Left ventricle myocardium superior (tissue), 1 donor: ENCODE measurements at regions not wholly inside any gene's neighbourhood (a gene's known extent, or its start where the extent isn't known, plus 50 kb on each side); places are given as distances from the start of the nearest gene placed in this dataset.

Source experiments
- ATAC-seq: fragments of 200-7000 bp; cut with Tn5 transposase; one replicate; pipeline ENCODE4 v1.9.1; 2020; ENCODE audit warnings: mild to moderate bottlenecking, moderate library complexity
- DNase-seq: peaks from one replicate; pipeline ENCODE4 v3.0.0-alpha.2; 2020
- intact Hi-C: fragments of 100-400 bp; cut with micrococcal nuclease; formaldehyde crosslinking; loops from one replicate; pipeline ENCODE4 v1.11.0; 2022
- donor health status: DM: no; HTN: yes; CAD: no; lungs with severe emphysema.

DNA sequence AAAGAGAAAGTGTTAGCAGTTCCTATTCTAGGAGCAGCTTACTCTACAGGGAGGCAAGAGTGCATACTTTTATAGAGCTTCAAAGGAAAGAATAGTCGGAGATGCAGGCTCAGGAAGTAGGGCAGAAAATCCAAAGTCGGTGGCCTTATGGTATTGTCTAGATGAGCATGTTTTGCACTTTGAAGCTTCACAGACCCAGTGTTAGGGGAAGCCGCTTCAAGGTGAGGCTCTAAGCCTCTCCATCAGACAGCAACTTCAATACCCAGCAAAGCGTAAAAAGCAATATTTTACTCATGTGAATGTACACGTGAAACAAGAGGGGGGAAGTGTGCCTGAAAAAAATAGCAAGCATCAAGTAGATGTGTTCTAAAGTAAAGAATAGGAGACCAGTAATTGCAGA is 125.6 kb upstream of the RASGRP1 start:
- intact Hi-C loops = no loop called here
- ATAC-seq = no peak

DNA sequence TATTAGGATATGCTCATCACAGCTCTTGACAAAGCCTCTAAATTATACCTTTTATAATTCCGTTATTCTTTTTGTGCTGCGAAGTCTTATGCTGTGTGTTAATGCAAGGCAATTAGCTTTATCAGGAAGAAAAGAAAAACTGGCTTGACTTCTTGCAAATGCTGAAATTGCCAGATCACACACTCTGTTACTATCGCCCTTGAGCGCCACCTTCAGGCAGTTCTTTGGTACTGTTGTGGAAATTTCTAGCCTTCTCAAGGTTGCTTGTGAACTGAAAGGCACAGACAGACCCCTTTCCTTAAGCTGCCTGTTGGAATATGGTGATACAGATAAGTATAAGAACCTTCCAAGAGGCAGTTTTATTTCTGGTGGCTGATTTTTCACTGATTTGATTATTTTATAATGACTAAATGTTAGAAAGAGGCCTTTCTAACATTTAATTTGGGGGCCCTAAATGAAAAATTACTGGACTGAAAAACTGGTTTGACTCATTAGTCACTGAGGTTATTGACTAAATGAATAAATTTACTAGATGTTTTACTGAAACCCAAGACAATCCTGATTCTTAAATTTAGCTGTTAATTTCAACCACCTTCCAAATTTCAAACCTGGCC is 126.2 kb upstream of the RASGRP1 start:
- intact Hi-C loops = no loop called here
- DNase-seq (peak; percentile 28), ATAC-seq (peak; percentile 54)

More for the DNA sequence above, 125.6 kb upstream of the RASGRP1 start:
- no peak for DNase-seq

DNA sequence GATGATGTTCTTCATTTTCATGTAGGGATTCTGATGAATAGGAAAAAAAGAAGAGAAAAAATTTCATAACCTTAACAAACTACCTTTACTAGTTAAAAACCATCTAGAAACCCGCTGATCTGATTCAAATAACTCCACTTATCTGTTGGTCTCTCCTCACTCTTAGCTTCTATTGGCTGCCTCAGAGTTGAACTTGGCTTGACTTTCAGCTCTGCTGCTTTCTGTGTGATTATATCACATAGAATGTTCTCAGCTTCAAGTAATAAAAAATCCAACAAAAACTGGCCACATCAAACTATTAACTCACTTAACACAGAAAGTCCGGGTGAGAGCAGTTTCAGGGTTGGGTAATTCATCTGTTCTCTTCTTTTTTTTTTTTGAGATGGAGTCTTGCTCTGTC is 126.8 kb upstream of the RASGRP1 start:
- DNase-seq = no peak
- no peak for ATAC-seq
- intact Hi-C loops = no loop called here

DNA sequence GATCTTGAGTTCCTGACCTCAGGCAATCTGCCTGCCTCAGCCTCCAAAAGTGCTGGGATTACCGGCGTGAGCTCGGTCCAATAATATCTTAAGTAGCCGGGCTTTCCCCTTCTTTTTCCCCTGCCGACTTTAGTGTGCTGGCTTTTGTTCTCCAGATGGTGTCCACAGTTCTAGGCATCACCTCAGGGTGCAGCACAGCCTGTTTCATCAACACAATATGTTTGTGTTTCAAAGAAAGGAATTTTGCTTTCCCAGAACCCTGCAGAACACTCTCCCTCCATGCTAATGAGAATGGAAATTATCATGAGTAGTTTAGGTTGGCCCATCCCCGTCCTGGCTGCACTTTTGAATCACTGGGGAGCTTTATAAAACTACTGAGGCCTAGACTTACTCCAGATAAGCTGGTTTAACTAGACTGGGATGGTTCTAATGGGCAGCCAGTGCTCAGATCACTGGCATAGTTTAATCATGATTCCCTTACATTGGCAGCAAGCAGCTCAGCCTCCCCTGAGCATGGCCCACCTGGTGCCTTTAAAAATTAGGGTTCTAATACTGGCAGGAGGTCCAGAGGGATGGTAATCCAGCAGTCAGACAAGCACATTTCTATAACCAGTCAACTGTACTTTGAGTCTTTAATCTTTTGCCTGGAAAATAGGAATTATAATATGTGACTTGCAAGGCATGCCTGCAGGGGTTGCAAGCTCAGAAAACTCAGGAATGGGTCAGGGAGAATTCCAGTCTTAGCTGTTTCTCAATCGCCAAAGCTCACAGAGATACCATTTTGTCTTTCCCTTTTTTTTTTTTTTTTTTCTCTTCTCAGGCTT is 127.6 kb upstream of the RASGRP1 start:
- DNase-seq (no peak), ATAC-seq (no peak)
- intact Hi-C loops = no loop called here

DNA sequence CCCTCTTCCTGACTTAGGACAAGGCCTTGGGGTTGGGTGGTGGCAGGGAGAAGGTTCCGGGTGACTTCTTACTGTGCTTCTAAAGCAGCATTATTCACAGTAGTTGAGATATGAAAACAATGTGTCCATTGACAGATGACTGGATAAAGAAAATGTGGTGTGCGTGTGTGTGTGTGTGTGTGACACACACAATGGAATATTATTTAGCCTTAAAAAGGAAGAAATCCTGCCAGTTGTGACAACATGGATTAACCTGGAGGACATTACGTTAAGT is 128.1 kb upstream of the RASGRP1 start:
- intact Hi-C loops = no loop called here
- ATAC-seq (no peak), DNase-seq (no peak)

DNA sequence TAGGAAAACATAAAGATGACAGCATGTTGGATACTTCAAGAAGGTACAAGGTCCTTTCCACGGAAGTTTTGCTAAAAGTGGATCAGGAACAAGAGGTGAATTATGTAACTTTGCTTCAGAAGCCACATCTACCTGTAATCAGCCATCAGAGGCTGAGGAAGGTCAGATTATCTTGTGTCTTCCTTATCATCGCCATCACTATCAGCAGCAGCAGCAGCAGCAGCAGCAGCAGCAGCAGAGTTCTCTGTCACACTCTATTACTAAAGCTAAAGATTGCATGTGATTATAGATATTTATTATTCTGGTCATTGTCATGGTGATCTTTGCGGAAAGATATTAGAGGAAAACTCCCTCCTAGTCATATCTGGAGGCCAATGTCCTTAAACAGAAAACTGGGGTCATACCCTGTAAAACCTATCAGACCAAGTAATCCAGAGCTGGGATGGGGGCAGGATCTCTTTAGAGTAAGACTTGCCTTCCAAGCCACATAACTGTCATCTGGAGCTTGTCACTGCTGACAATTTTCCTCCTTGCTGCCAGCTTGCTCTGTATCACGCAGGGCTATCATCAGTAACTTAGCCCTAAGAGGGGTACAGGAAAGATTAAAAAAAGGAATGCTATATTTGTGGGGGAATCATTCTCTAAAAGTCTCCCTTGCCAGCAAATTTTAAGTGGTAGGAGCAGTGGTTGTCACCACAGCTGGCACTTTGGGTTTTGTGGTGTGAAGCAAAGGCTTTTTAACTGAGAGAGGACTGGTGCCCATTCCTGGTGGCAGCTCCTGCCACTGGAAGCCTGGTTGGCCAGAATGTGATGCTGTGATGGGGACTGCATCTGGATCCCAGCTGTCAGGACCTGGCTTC is 130.9 kb upstream of the RASGRP1 start:
- ATAC-seq (peak; percentile 72), DNase-seq (no peak)
- intact Hi-C loops = no loop called here

DNA sequence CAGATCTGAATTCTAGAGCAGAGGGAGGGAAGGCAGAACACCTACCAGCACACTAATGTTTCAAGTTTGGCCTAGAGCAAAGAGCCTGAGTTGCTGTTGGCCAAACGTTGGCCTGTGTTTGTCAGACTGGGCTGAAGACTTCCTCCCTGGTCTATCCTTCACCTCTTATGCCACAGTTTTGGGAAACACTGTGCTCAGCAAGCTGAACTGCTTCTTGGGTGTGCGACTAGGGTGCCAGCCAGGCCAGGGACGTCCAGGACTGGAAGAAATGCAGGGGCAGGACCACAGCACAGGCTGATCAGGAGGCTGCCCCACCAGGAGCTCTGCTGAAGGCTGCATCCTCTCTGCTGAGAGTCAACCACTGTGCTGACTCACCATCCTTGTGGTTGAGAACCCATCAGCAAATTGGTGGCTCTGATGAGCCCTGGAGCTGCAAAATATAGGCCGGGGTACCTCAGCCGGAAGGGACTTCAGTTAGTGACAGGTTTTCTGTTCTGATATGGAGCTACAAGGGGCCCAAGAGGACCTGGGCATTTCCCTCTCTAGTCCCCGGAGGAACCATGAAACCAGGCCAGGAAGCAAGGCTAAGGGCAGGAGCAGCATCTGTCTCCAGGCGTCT is 131.6 kb upstream of the RASGRP1 start:
- intact Hi-C loops = no loop called here
- no peak for ATAC-seq

DNA sequence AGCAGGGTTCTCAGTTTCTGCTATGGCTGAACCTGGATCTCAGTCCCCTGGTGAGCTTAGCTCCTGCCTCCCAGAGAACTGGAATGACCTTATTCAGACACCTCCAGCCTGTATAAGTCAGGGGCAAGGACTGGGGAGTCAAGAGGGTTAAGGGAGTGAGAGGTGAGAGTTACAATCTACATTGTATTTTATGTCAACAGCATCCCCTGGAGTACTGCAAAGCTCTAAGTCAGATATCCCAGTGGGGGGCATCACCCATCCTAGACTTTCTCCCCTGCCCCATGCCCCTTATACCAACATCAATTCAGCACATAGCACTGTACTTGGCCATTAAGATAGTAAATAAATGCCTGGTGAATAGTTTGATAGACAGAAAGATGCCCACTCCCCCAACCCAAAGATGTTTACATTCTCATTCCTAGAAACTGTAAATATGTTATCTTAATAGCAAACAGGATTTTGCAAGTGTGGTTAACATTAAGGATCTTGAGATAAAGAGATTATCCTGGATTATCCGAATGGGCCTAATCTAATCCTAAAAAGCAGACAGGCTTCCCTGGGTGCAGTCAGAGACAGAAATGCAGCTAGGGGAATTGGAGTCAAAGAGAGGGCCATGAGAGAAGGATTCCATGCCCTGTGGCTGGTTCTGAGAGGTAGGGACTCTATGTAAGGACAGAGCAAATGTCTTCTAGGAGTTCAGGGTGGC is 132.3 kb upstream of the RASGRP1 start:
- no peak for ATAC-seq
- intact Hi-C loops = no loop called here
- no peak for DNase-seq

More for the DNA sequence above, 131.6 kb upstream of the RASGRP1 start:
- DNase-seq = no peak

DNA sequence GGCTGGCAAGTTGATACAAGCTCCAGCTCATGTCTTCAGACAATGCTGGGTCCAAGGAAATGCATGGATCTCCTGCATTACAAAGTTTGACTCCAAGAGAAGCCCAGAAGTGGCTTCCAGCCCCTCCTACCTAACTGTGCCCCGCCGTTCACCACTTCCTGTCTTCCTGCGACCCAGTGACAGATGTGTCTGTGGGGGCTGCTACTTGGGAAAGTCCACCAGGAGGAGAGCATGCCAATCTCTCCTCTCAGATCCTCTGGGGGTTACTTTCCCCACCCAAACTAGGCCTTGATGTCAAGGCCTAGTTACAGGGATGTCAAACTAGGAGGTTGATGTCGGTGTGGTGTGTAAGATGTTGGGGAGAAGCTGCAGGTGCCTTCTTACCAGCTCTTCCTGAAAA is 133.6 kb upstream of the RASGRP1 start:
- DNase-seq = no peak
- intact Hi-C loops = no loop called here

DNA sequence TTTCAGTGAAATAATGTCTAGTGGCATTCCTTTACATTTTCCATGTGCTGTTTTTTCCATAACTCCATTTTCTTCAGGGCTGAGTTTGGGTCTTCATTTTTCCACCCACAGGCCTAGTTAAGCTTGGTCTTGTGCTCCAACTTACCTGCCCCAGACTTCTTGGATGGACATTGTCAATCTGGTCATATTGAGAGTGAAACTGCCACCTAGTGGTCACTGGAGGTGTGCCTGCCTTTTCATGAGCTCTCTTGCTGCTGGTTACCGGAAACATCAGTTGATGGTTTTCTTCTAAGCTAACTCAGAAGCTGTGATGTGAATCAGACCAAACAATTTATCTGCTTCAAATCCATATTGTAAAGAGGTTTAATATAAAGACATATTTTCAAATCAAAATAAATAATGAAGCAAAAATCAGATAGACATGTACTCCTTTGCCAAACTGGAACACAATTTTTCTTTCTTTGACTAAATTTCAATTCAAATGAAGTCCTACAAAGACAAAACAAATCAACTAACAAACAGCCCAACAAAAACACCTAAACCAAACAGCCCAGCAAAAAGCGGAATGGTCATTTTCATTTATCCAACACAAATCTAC is 135.1 kb upstream of the RASGRP1 start:
- intact Hi-C loops = loop anchor here (10.0 kb wide), 1 partner anchor 1055 kb away; no protein-coding TSS in a partner anchor
- ATAC-seq = no peak
- peak; percentile 50 for DNase-seq

More for the DNA sequence above, 133.6 kb upstream of the RASGRP1 start:
- ATAC-seq = no peak

DNA sequence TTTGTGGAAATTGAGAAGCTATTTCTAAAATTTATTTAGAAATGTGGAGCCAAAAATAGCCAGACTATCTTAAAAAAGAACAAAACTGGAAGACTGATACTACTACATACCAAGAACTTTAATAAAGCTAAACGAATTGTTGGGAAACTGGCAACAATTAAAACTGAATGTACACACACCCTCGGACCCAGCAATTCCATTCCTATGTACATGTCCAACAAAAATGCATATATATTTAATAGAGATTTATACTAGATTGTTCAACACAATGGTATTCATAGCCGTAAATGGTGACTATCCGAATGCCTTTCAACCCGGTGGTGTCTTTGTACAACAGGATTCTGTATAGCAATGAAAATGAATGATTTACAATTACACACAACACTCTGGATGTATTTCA is 136.5 kb upstream of the RASGRP1 start:
- ATAC-seq = no peak
- DNase-seq = no peak
- intact Hi-C loops = loop anchor here (10.0 kb wide), 1 partner anchor 1054 kb away; no protein-coding TSS in a partner anchor

DNA sequence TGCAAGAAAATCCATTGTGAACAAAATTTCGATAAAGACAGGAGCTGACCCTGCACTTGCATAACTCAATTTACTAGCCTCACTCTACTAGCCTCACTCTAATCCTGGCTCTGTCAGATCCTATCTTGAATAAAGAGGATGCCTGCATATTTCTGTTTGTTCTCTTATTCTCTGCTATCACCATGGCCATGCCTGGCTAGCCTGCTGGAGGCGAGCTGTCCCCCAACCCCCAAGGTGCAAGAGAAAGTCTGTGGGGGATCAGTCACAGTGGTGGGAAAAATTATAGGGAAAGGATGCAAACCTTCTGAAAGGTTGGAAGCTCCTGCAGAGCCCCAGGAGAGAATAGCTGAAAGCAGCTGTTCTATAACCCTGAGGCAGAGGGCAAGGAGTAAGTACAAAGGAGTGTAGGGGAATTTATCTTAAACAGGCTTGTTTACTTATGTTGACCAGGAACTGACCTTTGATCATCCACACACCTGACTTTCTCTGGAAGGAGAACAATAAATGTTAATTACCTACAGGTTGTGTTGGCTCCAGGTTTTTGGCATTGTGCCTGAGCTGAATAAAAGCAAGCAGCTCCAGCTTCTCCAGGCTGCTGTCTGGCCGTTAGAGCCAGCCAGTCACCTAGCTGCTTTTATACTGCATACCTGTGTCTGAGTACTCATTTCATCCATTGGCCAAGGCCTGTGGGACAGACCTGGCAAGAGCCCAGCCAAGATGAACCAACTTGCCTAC is 137.7 kb upstream of the RASGRP1 start:
- intact Hi-C loops = loop anchor here (10.0 kb wide), 1 partner anchor 1052 kb away; no protein-coding TSS in a partner anchor
- DNase-seq (no peak), ATAC-seq (no peak)

DNA sequence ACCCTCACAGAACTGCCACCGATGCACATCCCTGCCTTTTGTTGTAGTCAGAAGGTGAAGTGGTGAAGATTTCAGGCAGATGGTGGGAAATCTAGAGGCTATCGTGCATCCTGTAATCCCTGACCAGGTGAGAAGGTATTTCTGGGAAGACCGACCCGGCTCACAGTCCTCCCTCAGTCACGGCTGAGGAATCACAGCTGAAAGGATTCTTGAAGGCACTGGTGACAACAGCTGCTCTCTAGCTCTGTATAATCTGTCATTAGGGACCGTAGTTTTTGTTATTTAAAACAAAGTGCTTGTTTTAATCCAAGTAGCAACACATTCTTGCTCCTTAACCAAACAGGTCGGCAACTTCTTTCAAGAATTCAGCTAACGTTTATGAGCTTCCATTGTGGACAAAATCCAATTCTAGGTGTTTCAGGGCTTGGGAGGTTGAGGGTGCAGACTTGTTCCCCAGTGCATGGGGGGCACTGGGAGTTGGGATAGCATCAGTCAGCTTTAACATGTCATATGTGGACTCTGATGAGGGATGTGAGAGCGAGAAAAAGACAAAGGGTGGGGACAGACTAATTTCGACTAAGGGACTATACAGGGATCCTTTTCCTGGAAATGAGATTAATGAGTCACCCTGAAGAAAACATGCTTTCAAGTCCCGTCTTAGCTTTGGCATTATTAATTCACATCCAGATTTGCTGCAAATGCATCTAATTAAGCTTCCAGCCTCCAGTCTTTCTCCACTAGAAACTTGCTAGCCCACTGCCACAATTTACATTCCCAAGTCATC is 141.0 kb upstream of the RASGRP1 start:
- ATAC-seq = no peak

DNA sequence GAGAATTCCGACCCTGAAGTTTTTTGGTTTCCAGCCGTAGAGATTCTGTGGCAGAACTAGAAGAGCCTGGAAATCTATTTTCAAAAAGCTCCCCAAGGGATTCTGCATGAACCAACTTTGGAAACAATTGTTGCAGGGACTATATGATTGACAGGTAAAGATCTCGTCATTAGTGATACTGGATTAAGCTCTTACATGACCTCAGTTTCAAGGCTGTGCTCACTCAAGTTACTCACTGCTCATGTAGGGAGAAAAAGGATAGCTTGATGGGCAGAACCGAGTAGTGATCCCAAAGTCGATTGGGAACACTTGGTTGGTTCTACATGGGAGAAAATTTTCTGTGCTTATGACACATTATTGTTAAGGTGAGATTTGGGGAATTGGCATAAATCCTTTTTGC is 142.3 kb upstream of the RASGRP1 start:
- intact Hi-C loops = loop anchor here (10.0 kb wide), 1 partner anchor 1048 kb away; no protein-coding TSS in a partner anchor
- ATAC-seq (no peak), DNase-seq (no peak)

More for the DNA sequence above, 141.0 kb upstream of the RASGRP1 start:
- no peak for DNase-seq
- intact Hi-C loops = loop anchor here (10.0 kb wide), 1 partner anchor 1049 kb away; no protein-coding TSS in a partner anchor

DNA sequence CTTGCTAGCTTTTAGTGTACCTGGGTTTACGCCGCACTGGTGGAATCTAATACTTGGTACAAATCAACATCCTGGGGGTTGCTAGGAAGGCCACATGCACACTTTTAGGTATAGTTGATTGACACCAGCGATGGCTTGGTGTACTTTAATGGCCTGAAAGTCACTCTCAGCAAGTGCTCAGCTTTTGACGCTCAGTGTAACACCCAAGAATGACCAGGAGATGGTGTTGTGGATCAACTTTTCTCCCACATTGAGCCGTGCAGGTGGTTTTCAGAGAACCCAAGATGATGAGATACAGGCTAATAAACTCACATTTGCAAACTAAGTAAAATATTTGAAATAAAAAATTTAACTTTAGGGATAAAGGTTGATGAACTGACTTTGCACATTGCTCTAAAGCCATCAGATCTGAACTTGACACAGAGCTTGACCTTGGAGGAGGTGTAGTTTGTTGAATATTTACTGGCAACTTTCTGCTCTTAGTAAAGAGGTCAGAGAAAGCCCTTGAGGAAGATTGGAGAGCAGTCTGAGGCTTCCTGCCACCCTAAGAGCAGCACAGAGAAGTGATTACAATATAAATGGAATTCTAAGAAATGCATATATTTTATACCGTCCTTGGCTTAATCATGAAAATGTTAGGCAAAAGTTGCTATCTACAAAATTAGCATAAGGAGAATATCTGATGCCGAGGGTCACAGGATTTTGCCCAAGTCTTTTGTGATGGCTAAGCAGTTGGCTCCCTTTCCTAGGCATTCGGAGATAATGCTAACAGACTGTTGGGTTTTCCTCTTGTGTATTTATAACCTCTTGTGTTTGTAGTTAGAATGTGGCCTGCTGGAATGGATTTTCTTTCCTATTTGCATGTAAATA is 143.4 kb upstream of the RASGRP1 start:
- DNase-seq = no peak
- intact Hi-C loops = loop anchor here (10.0 kb wide), 1 partner anchor 1047 kb away; no protein-coding TSS in a partner anchor

DNA sequence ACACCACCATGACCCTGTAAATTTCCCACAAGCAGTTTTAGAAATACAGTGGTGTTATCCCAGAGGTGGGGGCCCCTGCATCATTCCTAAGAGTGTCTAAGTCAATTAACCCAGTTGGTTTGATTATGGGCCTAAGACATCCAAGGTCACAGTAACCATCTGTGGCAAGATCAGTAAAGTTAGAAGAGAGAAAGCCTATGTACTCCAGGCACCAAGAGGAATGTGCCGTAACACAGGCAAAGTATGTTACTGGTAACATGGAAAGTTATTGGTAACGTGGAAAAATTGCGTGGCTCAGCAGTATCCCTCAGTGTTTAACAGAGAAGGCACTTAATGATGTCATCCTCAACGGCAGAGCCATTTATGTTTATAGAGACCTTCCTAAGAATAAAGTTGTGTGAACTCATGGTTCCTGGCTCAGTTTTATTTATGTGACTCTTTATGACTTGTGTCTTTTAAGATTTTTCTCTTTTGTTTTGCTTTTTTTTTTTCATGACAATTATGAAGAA is 144.1 kb upstream of the RASGRP1 start:
- intact Hi-C loops = loop anchor here (10.0 kb wide), 1 partner anchor 1046 kb away; no protein-coding TSS in a partner anchor
- no peak for DNase-seq

More for the DNA sequence above, 143.4 kb upstream of the RASGRP1 start:
- peak; percentile 78 for ATAC-seq

More for the DNA sequence above, 144.1 kb upstream of the RASGRP1 start:
- ATAC-seq = no peak
